ENCODE measurements at regions not wholly inside any gene's neighbourhood (a gene's known extent, or its start where the extent isn't known, plus 50 kb on each side); places are given as distances from the start of the nearest gene placed in this dataset.
"Not testable (repeated sequence)": the region's sequence is repeated elsewhere in the genome, so short reads cannot be mapped to it uniquely, and the experiment has no call there.

GRCh38 chr2:176879426-176879995 lies 333.1 kb upstream of the HNRNPA3 start:
- Histone ChIP-seq H2AFZ (ENCODE audit: low read length) (no peak overlapping the region), H3K79me2 (ENCODE audit: insufficient read depth, low read length) (no peaks in the 10 kb centered on the region), H3K9me3 (ENCODE audit: low read length) (no peaks in the 10 kb centered on the region), H3K4me2 (ENCODE audit: low read depth, low read length) (no peak overlapping the region), H3K36me3 (replicated peaks in 1 of 2; ENCODE audit: control insufficient read depth in 1 of 2, insufficient read depth in 2 of 2, low read length in 2 of 2) (no peaks in the 10 kb centered on the region), H4K20me1 (ENCODE audit: insufficient read depth, low read length) (no peaks in the 10 kb centered on the region), H3K27me3 (ENCODE audit: control insufficient read depth in 1 of 2, insufficient read depth in 2 of 2, low read length in 2 of 2) (no peaks in the 10 kb centered on the region), H3K4me1 (ENCODE audit: insufficient read depth, low read length) (no peaks in the 10 kb centered on the region), H3K27ac (ENCODE audit: extremely low read length, insufficient read depth, low read length) (no peak overlapping the region), H3K9ac (ENCODE audit: insufficient read depth, low read depth, low read length) (no peak overlapping the region), H3K4me3 (replicated peaks in 1 of 3; ENCODE audit: insufficient read depth in 1 of 3, low read depth in 2 of 3, low read length in 3 of 3) (no peak overlapping the region)
- intact Hi-C loops (cut with micrococcal nuclease; ENCODE audit: unreplicated experiment) = no loop called here
- FAIRE-seq = no peak
- in situ Hi-C loops (cut with HindIII; ENCODE audit: extremely low pct_ligation_motif_present, low pct_unique_long_range_greater_than_20kb) = no loop called here
- BruUV-seq (replicated peaks) = no TSS peak
- no peak for DNase-seq (ENCODE audit: low spot score)
- no peak for ATAC-seq
- whole genome bisulfite sequencing (ENCODE audit: low lambda C conversion rate) = 2% methylated on average over 5 of the region's 5 CpGs
- POLR2A ChIA-PET = no interaction called here
- CTCF ChIA-PET (ENCODE audit: low intra/inter-chr PET ratio, low total read pairs) = no interaction called here
- no peak for TF ChIP-seq NFYC (CRISPR knock-in tag; IDR thresholded peaks at IDR 0.05)
- TF ChIP-seq ZNF776 (CRISPR knock-in tag; IDR thresholded peaks at IDR 0.05) = no peak

DNA sequence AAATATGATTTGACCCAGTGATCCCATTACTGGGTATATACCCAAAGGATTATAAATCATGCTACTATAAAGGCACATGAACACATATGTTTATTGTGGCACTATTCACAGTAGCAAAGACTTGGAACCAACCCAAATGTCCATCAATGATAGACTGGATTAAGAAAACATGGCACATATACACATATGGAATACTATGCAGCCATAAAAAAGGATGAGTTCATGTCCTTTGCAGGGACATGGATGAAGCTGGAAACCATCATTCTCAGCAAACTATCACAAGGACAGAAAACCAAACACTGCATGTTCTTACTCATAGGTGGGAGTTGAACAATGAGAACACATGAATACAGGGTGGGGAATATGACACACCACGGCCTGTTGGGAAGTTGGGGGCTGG lies 330.5 kb upstream of the HNRNPA3 start:
- H4K20me1 ChIP-seq (ENCODE audit: insufficient read depth, low read length); H3K9ac ChIP-seq (ENCODE audit: insufficient read depth, low read depth, low read length); FAIRE-seq; H3K4me1 ChIP-seq (ENCODE audit: insufficient read depth, low read length); H2AFZ ChIP-seq (ENCODE audit: low read length); DNase-seq (ENCODE audit: low spot score); H3K36me3 ChIP-seq (replicated peaks in 1 of 2; ENCODE audit: control insufficient read depth in 1 of 2, insufficient read depth in 2 of 2, low read length in 2 of 2); CTCF ChIA-PET (ENCODE audit: low intra/inter-chr PET ratio, low total read pairs); H3K9me3 ChIP-seq (ENCODE audit: low read length); H3K79me2 ChIP-seq (ENCODE audit: insufficient read depth, low read length); intact Hi-C loops (cut with micrococcal nuclease; ENCODE audit: unreplicated experiment); H3K4me3 ChIP-seq (replicated peaks in 1 of 3; ENCODE audit: insufficient read depth in 1 of 3, low read depth in 2 of 3, low read length in 3 of 3); ATAC-seq; H3K27me3 ChIP-seq (ENCODE audit: control insufficient read depth in 1 of 2, insufficient read depth in 2 of 2, low read length in 2 of 2); BruUV-seq (replicated peaks); POLR2A ChIA-PET; in situ Hi-C loops (cut with HindIII; ENCODE audit: extremely low pct_ligation_motif_present, low pct_unique_long_range_greater_than_20kb); H3K27ac ChIP-seq (ENCODE audit: extremely low read length, insufficient read depth, low read length); H3K4me2 ChIP-seq (ENCODE audit: low read depth, low read length): not testable (repeated sequence)
- WGBS (ENCODE audit: low lambda C conversion rate) = 2% methylated on average over 1 of the region's 1 CpG

All from HepG2 (cell line).